Mammary epithelial cell (primary cell): ENCODE measurements at regions not wholly inside any gene's neighbourhood (a gene's known extent, or its start where the extent isn't known, plus 50 kb on each side); places are given as distances from the start of the nearest gene placed in this dataset.

Experiments used
- EZH2 ChIP-seq: IDR thresholded peaks from 2 replicates; pipeline ENCODE4 v1.6.1; 2012; ENCODE audit warnings: low read length, inconsistent platforms, borderline replicate concordance
- TF ChIP-seq, protein P1 (sequence below), 2 donors: IDR thresholded peaks in 1 of 2; conservative IDR thresholded peaks in 1 of 2; 2 replicates each; pipeline ENCODE4 v1.5.1; 2011 to 2012; ENCODE audit warnings: inconsistent platforms in 2 of 2, low read length in 2 of 2, mild to moderate bottlenecking in 2 of 2, control low read depth in 1 of 2, low read depth in 1 of 2; ENCODE audit not compliant: insufficient read depth in 1 of 2; ENCODE audit errors: extremely low read depth in 1 of 2

DNA sequence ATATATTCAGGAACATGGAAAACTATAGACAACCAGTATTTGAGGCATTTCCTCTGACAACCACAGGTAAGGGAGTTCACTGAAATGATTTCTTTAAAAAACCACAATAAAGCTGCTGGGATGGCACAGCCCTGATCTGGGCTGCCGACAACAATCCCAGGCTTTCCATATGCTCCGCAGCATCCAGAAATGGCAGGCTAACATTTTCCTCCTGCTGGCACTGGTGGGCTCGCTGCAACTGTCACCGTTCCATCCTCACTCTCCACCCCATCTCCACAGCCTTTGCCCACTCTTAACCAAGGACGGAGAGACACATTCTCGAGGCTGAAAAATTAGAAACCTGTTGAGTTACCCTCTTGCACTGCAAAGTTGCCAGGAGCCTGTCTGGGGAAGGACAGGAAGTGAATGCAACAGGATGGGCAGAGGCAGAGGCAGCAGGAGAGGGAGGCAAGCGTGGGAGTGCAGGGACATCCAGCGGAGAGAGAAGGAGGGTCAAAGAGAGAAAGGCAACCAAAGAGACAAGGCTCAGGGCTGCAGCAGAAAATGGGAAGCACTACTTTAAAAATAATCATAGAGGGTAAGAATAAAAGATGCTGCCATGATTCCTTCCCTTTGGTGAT lies 79.0 kb upstream of the ARRDC4 start:
- TF ChIP-seq, protein P1, sequence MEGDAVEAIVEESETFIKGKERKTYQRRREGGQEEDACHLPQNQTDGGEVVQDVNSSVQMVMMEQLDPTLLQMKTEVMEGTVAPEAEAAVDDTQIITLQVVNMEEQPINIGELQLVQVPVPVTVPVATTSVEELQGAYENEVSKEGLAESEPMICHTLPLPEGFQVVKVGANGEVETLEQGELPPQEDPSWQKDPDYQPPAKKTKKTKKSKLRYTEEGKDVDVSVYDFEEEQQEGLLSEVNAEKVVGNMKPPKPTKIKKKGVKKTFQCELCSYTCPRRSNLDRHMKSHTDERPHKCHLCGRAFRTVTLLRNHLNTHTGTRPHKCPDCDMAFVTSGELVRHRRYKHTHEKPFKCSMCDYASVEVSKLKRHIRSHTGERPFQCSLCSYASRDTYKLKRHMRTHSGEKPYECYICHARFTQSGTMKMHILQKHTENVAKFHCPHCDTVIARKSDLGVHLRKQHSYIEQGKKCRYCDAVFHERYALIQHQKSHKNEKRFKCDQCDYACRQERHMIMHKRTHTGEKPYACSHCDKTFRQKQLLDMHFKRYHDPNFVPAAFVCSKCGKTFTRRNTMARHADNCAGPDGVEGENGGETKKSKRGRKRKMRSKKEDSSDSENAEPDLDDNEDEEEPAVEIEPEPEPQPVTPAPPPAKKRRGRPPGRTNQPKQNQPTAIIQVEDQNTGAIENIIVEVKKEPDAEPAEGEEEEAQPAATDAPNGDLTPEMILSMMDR (conservative IDR thresholded peaks at IDR 0.05 in 1 of 2, IDR thresholded peaks at IDR 0.05 in 1 of 2; ENCODE audit: extremely low read depth in 1 of 2, insufficient read depth in 1 of 2, low read depth in 1 of 2, low read length in 2 of 2), result no peak
- no peak for TF ChIP-seq EZH2
